ENCODE measurements at regions not wholly inside any gene's neighbourhood (a gene's known extent, or its start where the extent isn't known, plus 50 kb on each side); places are given as distances from the start of the nearest gene placed in this dataset.

GRCh38 chr5:135776457-135776856 is 58.0 kb upstream of the SLC25A48 start:
- no peaks in the 10 kb centered on the region for H3K36me3 Mint-ChIP-seq
- POLR2A ChIA-PET = no interaction called here

GRCh38 chr5:135761746-135762145 is 72.7 kb upstream of the SLC25A48 start:
- no peaks in the 10 kb centered on the region for H3K4me1 Mint-ChIP-seq
- Histone ChIP-seq H3K9me3 (ENCODE audit: low read length) (no peaks in the 10 kb centered on the region), H3K27me3 (ENCODE audit: insufficient read depth, low read length, poor library complexity, severe bottlenecking) (no peaks in the 10 kb centered on the region), H3K27ac (ENCODE audit: low read depth, low read length) (no peak overlapping the region), H3K4me3 (ENCODE audit: low read length) (no peak overlapping the region), H3K4me1 (ENCODE audit: insufficient read depth, low read length) (no peaks in the 10 kb centered on the region), H3K36me3 (ENCODE audit: insufficient read depth, low read length) (no peaks in the 10 kb centered on the region)
- DNase-seq = no peak
- ChIA-PET CTCF (no interaction called here), POLR2A (no interaction called here)
- no peaks in the 10 kb centered on the region for H3K36me3 Mint-ChIP-seq
- peaks cover 0 to 3% of the 10 kb centered on the region in 2 donors for H3K27me3 Mint-ChIP-seq
- H3K27ac Mint-ChIP-seq = no peak overlapping the region
- H3K4me3 Mint-ChIP-seq = no peak overlapping the region
- peaks cover 0 to 4% (median 0%) of the 10 kb centered on the region in 5 donors for H3K9me3 Mint-ChIP-seq

More at GRCh38 chr5:135776457-135776856, 58.0 kb upstream of the SLC25A48 start:
- peaks cover 8 to 13% of the 10 kb centered on the region in 2 donors for H3K27me3 Mint-ChIP-seq
- no peaks in the 10 kb centered on the region for H3K4me1 ChIP-seq (ENCODE audit: insufficient read depth, low read length)
- no peak overlapping the region for H3K4me3 Mint-ChIP-seq
- no peak overlapping the region for H3K4me3 ChIP-seq (ENCODE audit: low read length)
- H3K27ac Mint-ChIP-seq = no peak overlapping the region
- no peaks in the 10 kb centered on the region for H3K27me3 ChIP-seq (ENCODE audit: insufficient read depth, low read length, poor library complexity, severe bottlenecking)
- no peak for DNase-seq
- CTCF ChIA-PET = no interaction called here
- no peak overlapping the region for H3K27ac ChIP-seq (ENCODE audit: low read depth, low read length)
- no peaks in the 10 kb centered on the region for H3K9me3 Mint-ChIP-seq
- no peaks in the 10 kb centered on the region for H3K36me3 ChIP-seq (ENCODE audit: insufficient read depth, low read length)
- no peaks in the 10 kb centered on the region for H3K9me3 ChIP-seq (ENCODE audit: low read length)
- H3K4me1 Mint-ChIP-seq = no peaks in the 10 kb centered on the region

DNA sequence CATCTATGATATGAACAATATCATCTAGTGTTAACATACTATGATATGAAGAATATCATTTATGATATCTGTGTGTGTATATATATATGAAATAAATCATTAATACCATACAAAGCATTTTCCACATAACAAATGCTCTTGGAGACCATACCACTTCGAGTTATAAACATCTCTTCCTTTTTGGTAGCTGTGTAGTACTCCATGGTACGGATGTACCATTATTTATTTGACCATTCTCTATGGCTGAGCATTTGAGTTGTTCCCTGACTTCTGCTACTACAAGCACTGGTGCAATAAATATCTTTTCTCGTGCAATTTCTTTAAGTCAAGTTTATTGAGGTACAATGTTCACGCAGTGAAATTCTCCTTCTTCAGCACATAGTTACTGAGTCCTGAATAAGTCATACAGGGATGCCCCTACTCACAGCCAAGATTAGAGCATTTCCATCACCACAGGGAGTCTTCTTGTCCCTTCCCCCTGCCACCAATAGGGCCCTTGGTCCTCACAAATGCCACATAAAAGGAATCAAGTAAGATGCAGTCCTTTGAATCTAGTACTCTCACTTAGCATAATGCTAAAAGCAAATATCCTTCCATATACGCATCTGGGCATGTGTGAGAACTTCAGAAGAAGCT is 75.2 kb upstream of the SLC25A48 start:
- no peak overlapping the region for H3K4me3 ChIP-seq (ENCODE audit: low read length)
- no peak overlapping the region for H3K27ac ChIP-seq (ENCODE audit: low read depth, low read length)
- H3K27me3 Mint-ChIP-seq = no peaks in the 10 kb centered on the region
- no peak overlapping the region for H3K4me3 Mint-ChIP-seq
- H3K36me3 ChIP-seq (ENCODE audit: insufficient read depth, low read length) = no peaks in the 10 kb centered on the region
- H3K9me3 ChIP-seq (ENCODE audit: low read length) = no peaks in the 10 kb centered on the region
- no peaks in the 10 kb centered on the region for H3K4me1 ChIP-seq (ENCODE audit: insufficient read depth, low read length)
- no peaks in the 10 kb centered on the region for H3K27me3 ChIP-seq (ENCODE audit: insufficient read depth, low read length, poor library complexity, severe bottlenecking)
- CTCF ChIA-PET = no interaction called here
- POLR2A ChIA-PET = no interaction called here
- H3K4me1 Mint-ChIP-seq = no peaks in the 10 kb centered on the region
- H3K9me3 Mint-ChIP-seq = no peaks in the 10 kb centered on the region
- H3K36me3 Mint-ChIP-seq = no peaks in the 10 kb centered on the region
- H3K27ac Mint-ChIP-seq = no peak overlapping the region
- DNase-seq = no peak

DNA sequence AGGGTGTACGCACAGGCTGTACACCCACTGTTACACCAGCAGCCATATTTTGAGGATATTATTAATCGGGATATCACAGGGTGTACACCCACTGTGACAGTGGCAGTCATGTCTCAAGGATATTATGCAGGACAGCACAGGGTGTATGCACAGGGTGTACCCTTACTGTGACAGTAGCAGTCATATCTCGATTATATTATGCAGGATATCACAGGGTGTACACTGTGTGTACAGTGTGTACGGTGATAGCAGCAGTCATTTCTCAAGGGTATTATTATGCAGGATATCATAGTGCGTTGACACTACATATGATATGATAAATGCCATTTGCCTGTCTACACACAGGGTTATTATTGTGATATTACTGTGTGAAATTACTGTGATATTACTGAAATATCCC is 80.5 kb upstream of the SLC25A48 start:
- Histone ChIP-seq H3K9me3 (ENCODE audit: low read length) (no peaks in the 10 kb centered on the region), H3K27me3 (ENCODE audit: insufficient read depth, low read length, poor library complexity, severe bottlenecking) (no peaks in the 10 kb centered on the region), H3K27ac (ENCODE audit: low read depth, low read length) (no peak overlapping the region), H3K36me3 (ENCODE audit: insufficient read depth, low read length) (no peaks in the 10 kb centered on the region), H3K4me1 (ENCODE audit: insufficient read depth, low read length) (no peaks in the 10 kb centered on the region), H3K4me3 (ENCODE audit: low read length) (no peak overlapping the region)
- ChIA-PET POLR2A (no interaction called here), CTCF (no interaction called here)
- Mint-ChIP-seq H3K4me3 (no peak overlapping the region), H3K27me3 (no peaks in the 10 kb centered on the region), H3K9me3 (peaks cover 0 to 3% (median 0%) of the 10 kb centered on the region in 5 donors), H3K4me1 (no peaks in the 10 kb centered on the region), H3K27ac (no peak overlapping the region), H3K36me3 (no peaks in the 10 kb centered on the region)
- DNase-seq = no peak

DNA sequence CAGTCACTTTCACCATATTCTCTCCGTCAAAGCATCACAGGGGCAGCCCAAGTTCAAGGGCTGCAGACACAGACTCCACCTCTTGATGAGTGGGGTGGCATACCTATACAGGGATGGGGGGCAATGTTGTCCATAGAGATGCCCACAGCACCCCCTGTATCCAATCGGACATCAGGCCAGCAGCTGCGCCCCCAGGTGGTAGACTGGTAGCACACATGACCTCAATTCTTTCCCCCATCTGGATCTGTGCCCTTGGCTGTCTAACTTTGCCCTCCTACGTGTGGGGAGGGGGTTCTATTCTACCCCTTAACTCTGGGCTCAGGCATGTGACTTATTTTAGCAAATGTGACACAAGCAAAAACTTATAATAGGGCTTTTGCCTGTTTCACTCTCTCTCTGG is 84.0 kb upstream of the SLC25A48 start:
- Histone ChIP-seq H3K9me3 (ENCODE audit: low read length) (no peaks in the 10 kb centered on the region), H3K4me1 (ENCODE audit: insufficient read depth, low read length) (no peaks in the 10 kb centered on the region), H3K27ac (ENCODE audit: low read depth, low read length) (no peak overlapping the region), H3K27me3 (ENCODE audit: insufficient read depth, low read length, poor library complexity, severe bottlenecking) (no peaks in the 10 kb centered on the region), H3K4me3 (ENCODE audit: low read length) (no peak overlapping the region), H3K36me3 (ENCODE audit: insufficient read depth, low read length) (no peaks in the 10 kb centered on the region)
- no peak for DNase-seq
- Mint-ChIP-seq H3K9me3 (peaks cover 0 to 5% (median 0%) of the 10 kb centered on the region in 5 donors), H3K4me3 (no peak overlapping the region), H3K4me1 (no peaks in the 10 kb centered on the region), H3K36me3 (no peaks in the 10 kb centered on the region), H3K27me3 (peaks cover 0 to 2% of the 10 kb centered on the region in 2 donors), H3K27ac (no peak overlapping the region)
- ChIA-PET CTCF (no interaction called here), POLR2A (no interaction called here)

DNA sequence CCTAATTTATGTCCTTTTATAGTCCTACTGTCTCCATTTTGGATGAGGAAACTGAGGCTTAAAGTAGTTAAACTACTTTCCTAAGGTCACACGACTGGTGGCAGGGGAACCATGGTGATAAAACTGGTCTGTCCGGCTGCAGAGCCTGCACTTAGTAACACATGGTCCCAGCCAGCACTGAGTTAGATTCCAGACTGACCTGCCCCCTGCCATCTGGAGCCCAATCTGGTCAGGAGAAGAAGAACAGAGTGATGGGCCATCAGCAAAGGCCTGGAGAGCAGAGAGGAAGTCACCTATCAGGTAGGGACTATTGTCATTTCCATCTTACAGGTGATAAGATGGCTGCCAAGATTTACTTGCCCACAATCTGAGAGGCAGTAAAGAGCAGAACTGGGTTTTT is 86.6 kb upstream of the SLC25A48 start:
- ChIA-PET CTCF (no interaction called here), POLR2A (no interaction called here)
- DNase-seq = no peak
- Mint-ChIP-seq H3K4me3 (no peak overlapping the region), H3K36me3 (no peaks in the 10 kb centered on the region), H3K4me1 (no peaks in the 10 kb centered on the region), H3K9me3 (peaks cover 0 to 7% (median 0%) of the 10 kb centered on the region in 5 donors), H3K27me3 (peaks cover 0 to 2% of the 10 kb centered on the region in 2 donors), H3K27ac (no peak overlapping the region)
- Histone ChIP-seq H3K27me3 (ENCODE audit: insufficient read depth, low read length, poor library complexity, severe bottlenecking) (no peaks in the 10 kb centered on the region), H3K4me1 (ENCODE audit: insufficient read depth, low read length) (no peaks in the 10 kb centered on the region), H3K27ac (ENCODE audit: low read depth, low read length) (no peak overlapping the region), H3K4me3 (ENCODE audit: low read length) (no peak overlapping the region), H3K9me3 (ENCODE audit: low read length) (no peaks in the 10 kb centered on the region), H3K36me3 (ENCODE audit: insufficient read depth, low read length) (no peaks in the 10 kb centered on the region)

GRCh38 chr5:135745897-135746500 is 88.5 kb upstream of the SLC25A48 start:
- DNase-seq = no peak
- Histone ChIP-seq H3K4me1 (ENCODE audit: insufficient read depth, low read length) (no peaks in the 10 kb centered on the region), H3K27me3 (ENCODE audit: insufficient read depth, low read length, poor library complexity, severe bottlenecking) (no peaks in the 10 kb centered on the region), H3K9me3 (ENCODE audit: low read length) (no peaks in the 10 kb centered on the region), H3K36me3 (ENCODE audit: insufficient read depth, low read length) (no peaks in the 10 kb centered on the region), H3K27ac (ENCODE audit: low read depth, low read length) (no peak overlapping the region), H3K4me3 (ENCODE audit: low read length) (no peak overlapping the region)
- Mint-ChIP-seq H3K27me3 (peaks cover 0 to 2% of the 10 kb centered on the region in 2 donors), H3K4me3 (no peak overlapping the region), H3K4me1 (no peaks in the 10 kb centered on the region), H3K36me3 (no peaks in the 10 kb centered on the region), H3K27ac (no peak overlapping the region), H3K9me3 (peaks cover 0 to 5% (median 0%) of the 10 kb centered on the region in 5 donors)
- CTCF ChIA-PET = no interaction called here
- POLR2A ChIA-PET = no interaction called here

DNA sequence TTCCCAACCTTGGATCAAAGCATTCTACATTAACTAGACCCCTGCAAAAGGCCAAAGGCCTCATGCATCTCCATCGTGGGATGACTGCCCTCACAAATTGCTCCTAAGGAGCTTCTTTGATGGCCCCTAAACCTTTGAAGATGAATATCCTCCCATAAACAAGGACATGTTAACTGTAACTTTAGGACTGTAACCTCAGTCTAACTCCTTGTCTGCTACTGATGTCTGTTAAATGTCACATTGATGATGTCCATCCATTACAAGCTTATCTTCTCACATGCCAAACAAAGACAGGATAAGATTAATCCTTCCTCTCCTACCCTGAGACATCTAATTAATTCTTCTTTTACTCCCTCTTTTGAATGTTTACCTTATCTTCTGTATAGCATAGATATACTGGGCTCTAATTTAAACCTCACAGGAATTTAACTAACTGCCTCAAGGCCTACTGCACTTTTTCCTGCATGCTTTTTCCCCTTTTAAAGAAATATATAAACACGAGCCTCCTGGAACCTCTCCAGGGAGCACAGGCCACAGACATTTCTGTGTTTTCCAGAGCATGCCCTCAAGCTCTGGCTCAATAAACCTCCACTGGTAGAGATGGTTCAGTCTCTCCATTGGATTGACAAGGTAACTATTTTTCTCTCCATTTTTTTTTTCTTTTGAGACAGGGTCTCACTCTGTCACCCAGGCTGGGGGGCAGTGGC is 90.6 kb upstream of the SLC25A48 start:
- Histone ChIP-seq H3K9me3 (ENCODE audit: low read length) (no peaks in the 10 kb centered on the region), H3K4me3 (ENCODE audit: low read length) (no peak overlapping the region), H3K27me3 (ENCODE audit: insufficient read depth, low read length, poor library complexity, severe bottlenecking) (no peaks in the 10 kb centered on the region), H3K27ac (ENCODE audit: low read depth, low read length) (no peak overlapping the region), H3K36me3 (ENCODE audit: insufficient read depth, low read length) (no peaks in the 10 kb centered on the region), H3K4me1 (ENCODE audit: insufficient read depth, low read length) (no peaks in the 10 kb centered on the region)
- no peak overlapping the region for H3K4me3 Mint-ChIP-seq
- peaks cover 0 to 4% (median 0%) of the 10 kb centered on the region in 5 donors for H3K9me3 Mint-ChIP-seq
- no peaks in the 10 kb centered on the region for H3K4me1 Mint-ChIP-seq
- H3K27ac Mint-ChIP-seq = no peak overlapping the region
- no peaks in the 10 kb centered on the region for H3K36me3 Mint-ChIP-seq
- POLR2A ChIA-PET = no interaction called here
- H3K27me3 Mint-ChIP-seq = peaks cover 0 to 2% of the 10 kb centered on the region in 2 donors
- DNase-seq = no peak
- CTCF ChIA-PET = no interaction called here
